AG04449 (cell line): ENCODE measurements at regions not wholly inside any gene's neighbourhood (a gene's known extent, or its start where the extent isn't known, plus 50 kb on each side); places are given as distances from the start of the nearest gene placed in this dataset.

Experiments
- CTCF ChIA-PET: fragments of 350-600 bp; formaldehyde crosslinking; extraction: SDS; loops from one replicate; lab custom pipeline; 2021; ENCODE audit warnings: antibody characterized with exemption; lab: Yijun Ruan, JAX
- POLR2A ChIA-PET: fragments of 400-600, 350-600 bp; formaldehyde crosslinking; extraction: SDS; loops from one replicate; lab custom pipeline; 2020; ENCODE audit warnings: antibody characterized with exemption, inconsistent platforms; lab: Yijun Ruan, JAX
- DNase-seq: peaks from one replicate; pipeline ENCODE4 v3.0.0-alpha.2; 2010; ENCODE audit warnings: low read depth, low spot score
- H3K4me3 ChIP-seq: 2 replicates; pipeline ENCODE4 v1.5.1; 2011; ENCODE audit warnings: low read depth, mild to moderate bottlenecking, control low read depth, low read length
- CTCF ChIP-seq: IDR thresholded peaks from one replicate; pipeline ENCODE4 v1.5.1; 2011; ENCODE audit warnings: mild to moderate bottlenecking, moderate library complexity, low read length, control low read depth, inconsistent platforms; ENCODE audit not compliant: insufficient read depth; ENCODE audit errors: missing control alignments

- POLR2A ChIA-PET: no interaction called here
- DNase-seq: no peak
- H3K4me3 ChIP-seq: no peak overlapping the region
- CTCF ChIA-PET: interaction anchor here (0.8 to 3.1 kb wide), 4 partner anchors 10 to 515 kb away, joined by 3 to 19 read pairs (median 3); no protein-coding TSS in a partner anchor
- no peak for TF ChIP-seq CTCF
Observed at GRCh38 chr4:149886786-149887490, 71.3 kb upstream of the IQCM start.

GRCh38 chr4:149889991-149890390, 74.3 kb upstream of the IQCM start:
- POLR2A ChIA-PET: no interaction called here
- H3K4me3 ChIP-seq: no peak overlapping the region
- TF ChIP-seq CTCF: no peak
- DNase-seq: no peak
- CTCF ChIA-PET: interaction anchor here (2.0 kb wide), 1 partner anchor 518 kb away, joined by 6 read pairs; no protein-coding TSS in a partner anchor

- no peak for TF ChIP-seq CTCF
- POLR2A ChIA-PET: no interaction called here
- H3K4me3 ChIP-seq: no peak overlapping the region
- DNase-seq: no peak
- CTCF ChIA-PET: interaction anchor here (2.0 kb wide), 1 partner anchor 519 kb away, joined by 6 read pairs; no protein-coding TSS in a partner anchor
Observed at GRCh38 chr4:149890531-149890930, 74.9 kb upstream of the IQCM start.

GRCh38 chr4:149891426-149891825, 75.8 kb upstream of the IQCM start:
- no peak for DNase-seq
- CTCF ChIA-PET: interaction anchor here (1.9 to 2.0 kb wide), 2 partner anchors 520 to 521 kb away, joined by 5 to 6 read pairs; no protein-coding TSS in a partner anchor
- H3K4me3 ChIP-seq: no peak overlapping the region
- TF ChIP-seq CTCF: no peak
- POLR2A ChIA-PET: no interaction called here

- DNase-seq: no peak
- H3K4me3 ChIP-seq: no peak overlapping the region
- ChIA-PET POLR2A (no interaction called here), CTCF (interaction anchor here (1.0 to 6.8 kb wide), 15 partner anchors 10 to 793 kb away, joined by 3 to 103 read pairs (median 5); no protein-coding TSS in a partner anchor)
- TF ChIP-seq CTCF: peak; percentile 82
Observed at GRCh38 chr4:149896432-149896831, 80.8 kb upstream of the IQCM start.

GRCh38 chr4:149897783-149898182, 82.1 kb upstream of the IQCM start:
- ChIA-PET POLR2A (no interaction called here), CTCF (interaction anchor here (0.6 to 6.8 kb wide), 24 partner anchors 8 to 1466 kb away, joined by 3 to 103 read pairs (median 4); no protein-coding TSS in a partner anchor)
- TF ChIP-seq CTCF: peak; percentile 24
- no peak for DNase-seq
- H3K4me3 ChIP-seq: no peak overlapping the region
